ENCODE measurements at regions not wholly inside any gene's neighbourhood (a gene's known extent, or its start where the extent isn't known, plus 50 kb on each side); places are given as distances from the start of the nearest gene placed in this dataset.

DNA sequence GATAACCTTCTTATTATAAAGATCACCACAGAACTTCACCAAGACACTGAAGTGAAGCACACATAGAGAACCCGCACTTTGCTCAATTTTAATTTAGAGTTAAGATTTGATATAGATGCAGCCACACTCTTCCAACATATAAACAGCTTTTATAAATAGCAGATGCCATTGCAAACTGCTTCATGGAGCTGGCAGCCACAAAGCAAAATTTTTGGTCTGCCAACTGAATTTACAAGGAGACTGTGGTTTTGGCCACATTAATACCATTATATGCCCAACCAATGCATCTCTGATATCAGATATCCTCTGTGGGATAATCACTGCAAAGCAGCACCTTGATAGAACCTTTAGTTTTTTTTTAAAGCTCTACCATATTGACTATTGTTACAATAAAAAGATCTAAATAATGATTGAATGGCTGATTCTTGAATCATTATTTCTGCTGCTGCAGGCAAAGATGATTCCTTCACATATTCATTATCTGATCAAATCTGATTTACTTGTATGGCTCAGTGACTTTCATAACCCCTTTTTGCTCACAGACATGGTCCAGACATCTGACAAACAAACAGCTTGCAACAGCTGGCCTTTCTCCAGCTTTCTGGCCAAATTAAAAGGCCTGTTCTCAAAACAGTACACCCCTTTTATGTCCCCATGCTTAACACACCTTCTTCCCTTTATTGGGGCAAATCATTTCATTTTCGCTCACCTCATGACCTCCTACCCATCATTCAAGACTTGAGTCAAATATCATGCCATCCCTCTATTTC lies 88.4 kb downstream of the METTL4 start:
- no peak for TF ChIP-seq POLR2A (IDR thresholded peaks at IDR 0.05)
- TF ChIP-seq, protein P1, sequence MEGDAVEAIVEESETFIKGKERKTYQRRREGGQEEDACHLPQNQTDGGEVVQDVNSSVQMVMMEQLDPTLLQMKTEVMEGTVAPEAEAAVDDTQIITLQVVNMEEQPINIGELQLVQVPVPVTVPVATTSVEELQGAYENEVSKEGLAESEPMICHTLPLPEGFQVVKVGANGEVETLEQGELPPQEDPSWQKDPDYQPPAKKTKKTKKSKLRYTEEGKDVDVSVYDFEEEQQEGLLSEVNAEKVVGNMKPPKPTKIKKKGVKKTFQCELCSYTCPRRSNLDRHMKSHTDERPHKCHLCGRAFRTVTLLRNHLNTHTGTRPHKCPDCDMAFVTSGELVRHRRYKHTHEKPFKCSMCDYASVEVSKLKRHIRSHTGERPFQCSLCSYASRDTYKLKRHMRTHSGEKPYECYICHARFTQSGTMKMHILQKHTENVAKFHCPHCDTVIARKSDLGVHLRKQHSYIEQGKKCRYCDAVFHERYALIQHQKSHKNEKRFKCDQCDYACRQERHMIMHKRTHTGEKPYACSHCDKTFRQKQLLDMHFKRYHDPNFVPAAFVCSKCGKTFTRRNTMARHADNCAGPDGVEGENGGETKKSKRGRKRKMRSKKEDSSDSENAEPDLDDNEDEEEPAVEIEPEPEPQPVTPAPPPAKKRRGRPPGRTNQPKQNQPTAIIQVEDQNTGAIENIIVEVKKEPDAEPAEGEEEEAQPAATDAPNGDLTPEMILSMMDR (IDR thresholded peaks at IDR 0.05) = no peak
- Histone ChIP-seq H3K4me3 (no peak overlapping the region), H3K4me1 (no peaks in the 10 kb centered on the region), H3K27ac (no peak overlapping the region), H3K9me3 (no peaks in the 10 kb centered on the region), H3K27me3 (no peaks in the 10 kb centered on the region), H3K36me3 (no peaks in the 10 kb centered on the region)
- no peak for DNase-seq
- 84 to 90% methylated on average over 2 of the region's 2 CpGs for WGBS, 2 donors
- intact Hi-C loops (cut with DNase I) = no loop called here

DNA sequence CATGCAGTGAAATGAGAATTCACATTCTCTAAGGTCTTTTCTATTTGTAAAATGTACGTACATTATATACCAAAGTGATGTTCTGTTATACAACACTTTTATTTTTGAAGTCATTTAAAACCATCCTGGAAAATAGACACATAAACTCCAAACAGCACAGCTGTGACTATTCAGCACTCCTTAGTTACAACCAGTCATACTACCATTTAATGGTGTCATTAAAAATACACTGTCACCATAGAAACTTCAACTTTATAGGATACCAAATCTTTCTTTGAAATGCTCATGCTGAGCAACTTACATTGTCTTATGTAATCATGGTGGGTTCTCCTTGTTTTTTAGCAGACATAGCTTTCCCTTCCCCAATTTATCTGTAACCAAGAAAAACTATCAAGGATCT lies 85.3 kb downstream of the METTL4 start:
- Histone ChIP-seq H3K36me3 (no peaks in the 10 kb centered on the region), H3K27ac (no peak overlapping the region), H3K9me3 (no peaks in the 10 kb centered on the region), H3K27me3 (no peaks in the 10 kb centered on the region), H3K4me3 (no peak overlapping the region), H3K4me1 (no peaks in the 10 kb centered on the region)
- no peak for TF ChIP-seq POLR2A (IDR thresholded peaks at IDR 0.05)
- TF ChIP-seq, protein P1 (IDR thresholded peaks at IDR 0.05) = no peak
- 67 to 89% methylated on average over 1 of the region's 1 CpG for WGBS, 2 donors
- DNase-seq = no peak
- intact Hi-C loops (cut with DNase I) = no loop called here

DNA sequence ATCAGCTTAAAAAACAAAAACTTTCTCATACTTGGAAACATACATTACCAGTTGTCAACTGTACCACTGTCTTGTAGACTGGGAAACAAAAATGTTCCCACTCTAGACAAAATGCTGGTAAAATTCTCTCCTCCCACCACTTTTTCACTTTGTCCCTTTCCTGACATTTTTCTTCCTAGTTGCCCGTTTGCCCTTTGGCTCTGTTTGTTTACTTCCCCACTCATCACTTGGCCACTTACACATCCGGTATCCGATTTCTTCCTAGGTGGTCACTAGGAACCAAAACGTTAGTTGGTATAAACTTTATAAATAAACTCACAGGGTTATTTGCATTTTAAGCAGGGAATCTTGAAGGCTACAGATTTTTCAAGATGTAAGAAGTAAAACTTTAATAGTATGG lies 84.9 kb downstream of the METTL4 start:
- Histone ChIP-seq H3K4me3 (no peak overlapping the region), H3K9me3 (no peaks in the 10 kb centered on the region), H3K4me1 (no peaks in the 10 kb centered on the region), H3K36me3 (no peaks in the 10 kb centered on the region), H3K27me3 (no peaks in the 10 kb centered on the region), H3K27ac (no peak overlapping the region)
- intact Hi-C loops (cut with DNase I) = no loop called here
- WGBS, 2 donors = 18 to 35% methylated on average over 4 of the region's 4 CpGs
- TF ChIP-seq POLR2A (IDR thresholded peaks at IDR 0.05) = no peak
- TF ChIP-seq, protein P1 (IDR thresholded peaks at IDR 0.05) = no peak
- no peak for DNase-seq

Small RNA genes in the stretch of these regions (small RNA-seq; reads per million reads assigned to genes)
- gene AP005119.1 (0 reads per million in 4 donors), gene COX6CP3 (0 reads per million in 4 donors), gene RN7SKP72 (0 reads per million in 4 donors)

Data from esophagus squamous epithelium (tissue), 5 donors.